HL-60 (cell line): ENCODE measurements at regions not wholly inside any gene's neighbourhood (a gene's known extent, or its start where the extent isn't known, plus 50 kb on each side); places are given as distances from the start of the nearest gene placed in this dataset.
"Not testable (repeated sequence)": the region's sequence is repeated elsewhere in the genome, so short reads cannot be mapped to it uniquely, and the experiment has no call there.

Source experiments
- CTCF ChIP-seq: IDR thresholded peaks from one replicate; pipeline ENCODE4 v1.5.1; 2011; ENCODE audit warnings: low read length, control low read depth, inconsistent platforms; ENCODE audit not compliant: insufficient read depth
- GABPA ChIP-seq: IDR thresholded peaks from 2 replicates; pipeline ENCODE4 v1.6.1; 2012; ENCODE audit warnings: low read depth
- POLR2AphosphoS5 ChIP-seq: IDR thresholded peaks from 2 replicates; pipeline ENCODE4 v1.6.1; 2012; ENCODE audit warnings: low read depth
- REST ChIP-seq: IDR thresholded peaks from 2 replicates; pipeline ENCODE4 v1.6.1; 2012; ENCODE audit warnings: low read depth; ENCODE audit not compliant: insufficient replicate concordance
- SPI1 ChIP-seq: IDR thresholded peaks from 2 replicates; pipeline ENCODE4 v1.6.1; 2012; ENCODE audit warnings: low read depth, mild to moderate bottlenecking, borderline replicate concordance

GRCh38 chr15:24437270-24437669, 238.3 kb upstream of the NPAP1 start:
- not testable (repeated sequence) for TF ChIP-seq CTCF, REST, POLR2AphosphoS5, SPI1, GABPA
